Lung (tissue), 11 donors: ENCODE measurements at regions not wholly inside any gene's neighbourhood (a gene's known extent, or its start where the extent isn't known, plus 50 kb on each side); places are given as distances from the start of the nearest gene placed in this dataset.
A peak's percentile ranks its signal among the peaks of the same experiment; 100 is the strongest.

ENCODE experiments used
- ATAC-seq: fragments of 200-7000 bp; cut with Tn5 transposase; one replicate; pipeline ENCODE4 v1.9.1; 2020; ENCODE audit warnings: moderate number of reproducible peaks; ENCODE audit not compliant: insufficient read depth, low FRiP score
- DNase-seq, 3 donors: peaks; one replicate each; pipeline ENCODE4 v3.0.0-alpha.2; 2013 to 2017
- H3K27ac ChIP-seq, 2 donors: one replicate each; pipeline ENCODE4 v1.5.1; 2013; ENCODE audit warnings: mild to moderate bottlenecking in 2 of 2, moderate library complexity in 2 of 2, control low read depth in 1 of 2, inconsistent platforms in 1 of 2, low read depth in 1 of 2, low read length in 1 of 2
- H3K27me3 ChIP-seq, 3 donors: one replicate each; pipeline ENCODE4 v1.5.1; 2013; ENCODE audit warnings: low read length in 2 of 3; ENCODE audit not compliant: control insufficient read depth in 3 of 3, insufficient read depth in 3 of 3
- H3K36me3 ChIP-seq, 4 donors: one replicate each; pipeline ENCODE4 v1.5.1; 2013; ENCODE audit warnings: low read length in 4 of 4, mild to moderate bottlenecking in 1 of 4, moderate library complexity in 1 of 4; ENCODE audit not compliant: control insufficient read depth in 4 of 4, insufficient read depth in 4 of 4
- H3K4me1 ChIP-seq, 5 donors: one replicate each; pipeline ENCODE4 v1.5.1; 2013; ENCODE audit warnings: low read length in 5 of 5, mild to moderate bottlenecking in 2 of 5, moderate library complexity in 1 of 5; ENCODE audit not compliant: control insufficient read depth in 5 of 5, insufficient read depth in 5 of 5
- H3K4me3 ChIP-seq: one replicate; pipeline ENCODE4 v1.5.1; 2013; ENCODE audit warnings: mild to moderate bottlenecking, control low read depth, moderate library complexity
- H3K9ac ChIP-seq, 2 donors: one replicate each; pipeline ENCODE4 v1.5.1; 2013; ENCODE audit warnings: low read length in 2 of 2, control low read depth in 1 of 2; ENCODE audit not compliant: insufficient read depth in 1 of 2
- H3K9me3 ChIP-seq, 4 donors: one replicate each; pipeline ENCODE4 v1.5.1; 2013; ENCODE audit warnings: low read length in 3 of 4, mild to moderate bottlenecking in 1 of 4, moderate library complexity in 1 of 4; ENCODE audit not compliant: control insufficient read depth in 4 of 4, insufficient read depth in 3 of 4
- WGBS, 2 donors: extraction: QIAGEN DNeasy Blood & Tissue Kit; methylation state at CpG; one replicate each; pipeline ENCODE4 v1.1.7; 2013; 5-methylcytosine and 5-hydroxymethylcytosine counted together
- TF ChIP-seq, protein P1 (sequence below): IDR thresholded peaks from 2 replicates; pipeline ENCODE4 v1.5.1; 2012; ENCODE audit warnings: mild to moderate bottlenecking; ENCODE audit errors: control extremely low read depth, extremely low read depth
- donor health status: control.
- donor health status: control.
- donor health status: Bipolar disorder and iron deficiency.
- donor health status: healthy.
- donor health status: DM: yes; HTN: yes; CAD: no.

DNA sequence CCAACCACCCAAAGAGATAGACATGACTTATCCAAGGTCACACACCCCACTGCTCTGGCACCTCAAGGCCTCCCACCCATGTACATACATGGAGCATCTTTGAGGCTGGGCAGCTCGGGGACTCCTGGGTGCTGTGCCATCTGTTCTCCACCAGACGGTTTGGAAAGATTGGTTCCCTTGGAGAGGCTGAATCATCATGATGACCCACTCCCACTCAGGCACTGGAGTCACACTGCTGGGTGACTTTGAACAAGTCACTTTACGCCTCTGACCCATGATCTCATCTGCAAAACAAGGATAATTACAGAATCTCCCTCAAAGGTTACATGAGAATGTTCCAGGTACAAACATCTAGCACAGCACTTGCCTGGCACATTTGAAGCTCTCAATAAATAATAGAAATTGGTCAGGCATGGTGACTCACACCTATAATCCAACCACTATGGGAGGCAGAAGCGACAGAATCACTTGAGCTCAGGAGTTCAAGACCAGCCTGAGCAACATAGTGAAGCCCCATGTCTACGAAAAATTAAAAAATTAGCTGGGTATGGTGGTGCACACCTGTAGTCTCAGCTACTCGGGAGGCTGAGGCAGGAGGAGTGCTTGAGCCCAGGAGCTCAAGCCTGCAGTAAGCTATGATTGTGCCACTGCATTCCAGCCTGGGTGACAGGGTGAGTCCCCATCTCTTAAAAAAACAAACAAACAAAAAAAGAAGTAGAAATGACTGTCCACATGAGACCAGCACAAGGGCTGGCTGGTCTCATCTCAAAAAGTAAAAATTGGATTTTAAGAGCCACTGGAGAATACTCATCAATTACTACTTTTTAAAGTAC lies 74.9 kb downstream of the RRAGC start:
- TF ChIP-seq, protein P1, sequence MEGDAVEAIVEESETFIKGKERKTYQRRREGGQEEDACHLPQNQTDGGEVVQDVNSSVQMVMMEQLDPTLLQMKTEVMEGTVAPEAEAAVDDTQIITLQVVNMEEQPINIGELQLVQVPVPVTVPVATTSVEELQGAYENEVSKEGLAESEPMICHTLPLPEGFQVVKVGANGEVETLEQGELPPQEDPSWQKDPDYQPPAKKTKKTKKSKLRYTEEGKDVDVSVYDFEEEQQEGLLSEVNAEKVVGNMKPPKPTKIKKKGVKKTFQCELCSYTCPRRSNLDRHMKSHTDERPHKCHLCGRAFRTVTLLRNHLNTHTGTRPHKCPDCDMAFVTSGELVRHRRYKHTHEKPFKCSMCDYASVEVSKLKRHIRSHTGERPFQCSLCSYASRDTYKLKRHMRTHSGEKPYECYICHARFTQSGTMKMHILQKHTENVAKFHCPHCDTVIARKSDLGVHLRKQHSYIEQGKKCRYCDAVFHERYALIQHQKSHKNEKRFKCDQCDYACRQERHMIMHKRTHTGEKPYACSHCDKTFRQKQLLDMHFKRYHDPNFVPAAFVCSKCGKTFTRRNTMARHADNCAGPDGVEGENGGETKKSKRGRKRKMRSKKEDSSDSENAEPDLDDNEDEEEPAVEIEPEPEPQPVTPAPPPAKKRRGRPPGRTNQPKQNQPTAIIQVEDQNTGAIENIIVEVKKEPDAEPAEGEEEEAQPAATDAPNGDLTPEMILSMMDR = no peak
- no peak overlapping the region for H3K4me3 ChIP-seq
- DNase-seq (no peak), ATAC-seq (no peak)
- no peaks in the 10 kb centered on the region for H3K9me3 ChIP-seq
- H3K9ac ChIP-seq = no peak overlapping the region
- peaks cover 0 to 19% (median 10%) of the 10 kb centered on the region in 3 donors for H3K27me3 ChIP-seq
- H3K4me1 ChIP-seq = peaks cover 0 to 14% (median 5%) of the 10 kb centered on the region in 5 donors
- H3K27ac ChIP-seq = no peak overlapping the region
- WGBS, 2 donors = 91 to 94% methylated on average over 6 of the region's 6 CpGs
- H3K36me3 ChIP-seq = no peaks in the 10 kb centered on the region

DNA sequence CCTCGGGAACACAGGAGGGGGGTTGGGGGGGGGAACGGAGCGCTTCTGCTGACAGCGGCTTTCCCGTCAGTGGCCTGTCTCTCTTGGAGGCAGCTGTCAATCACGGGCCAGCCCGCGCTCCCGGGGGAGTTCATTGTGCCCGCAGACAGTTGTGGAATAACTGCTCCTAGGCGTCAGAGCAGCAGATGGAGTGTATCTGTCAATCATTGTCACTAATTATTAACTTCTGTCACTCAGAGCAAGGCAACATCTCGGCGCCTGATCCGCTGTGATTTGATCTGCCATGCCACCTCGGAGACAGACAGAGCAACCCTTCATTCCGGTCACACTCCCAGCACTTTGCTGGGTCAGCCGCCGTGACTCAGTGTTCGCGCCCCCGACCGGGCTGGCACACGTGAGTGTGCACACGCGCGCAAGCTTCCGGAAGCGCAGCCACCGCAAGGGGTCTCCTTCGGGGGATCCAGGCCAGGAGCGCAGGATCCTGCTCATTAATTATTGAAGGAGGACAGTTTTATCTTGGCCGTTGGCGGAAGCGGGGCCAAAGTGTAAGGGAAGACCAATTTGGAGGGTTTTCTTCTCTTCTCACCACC lies 75.8 kb downstream of the RRAGC start:
- H3K9ac ChIP-seq = no peak overlapping the region
- peak in 1 of 3 donors; percentile 38 for DNase-seq
- no peaks in the 10 kb centered on the region for H3K9me3 ChIP-seq
- H3K4me3 ChIP-seq = no peak overlapping the region
- ATAC-seq = no peak
- H3K4me1 ChIP-seq = peaks cover 0 to 14% (median 5%) of the 10 kb centered on the region in 5 donors
- TF ChIP-seq, protein P1 = no peak
- no peak overlapping the region for H3K27ac ChIP-seq
- H3K27me3 ChIP-seq = peaks cover 0 to 19% (median 10%) of the 10 kb centered on the region in 3 donors
- WGBS, 2 donors = 16 to 35% methylated on average over 34 of the region's 34 CpGs
- no peaks in the 10 kb centered on the region for H3K36me3 ChIP-seq

DNA sequence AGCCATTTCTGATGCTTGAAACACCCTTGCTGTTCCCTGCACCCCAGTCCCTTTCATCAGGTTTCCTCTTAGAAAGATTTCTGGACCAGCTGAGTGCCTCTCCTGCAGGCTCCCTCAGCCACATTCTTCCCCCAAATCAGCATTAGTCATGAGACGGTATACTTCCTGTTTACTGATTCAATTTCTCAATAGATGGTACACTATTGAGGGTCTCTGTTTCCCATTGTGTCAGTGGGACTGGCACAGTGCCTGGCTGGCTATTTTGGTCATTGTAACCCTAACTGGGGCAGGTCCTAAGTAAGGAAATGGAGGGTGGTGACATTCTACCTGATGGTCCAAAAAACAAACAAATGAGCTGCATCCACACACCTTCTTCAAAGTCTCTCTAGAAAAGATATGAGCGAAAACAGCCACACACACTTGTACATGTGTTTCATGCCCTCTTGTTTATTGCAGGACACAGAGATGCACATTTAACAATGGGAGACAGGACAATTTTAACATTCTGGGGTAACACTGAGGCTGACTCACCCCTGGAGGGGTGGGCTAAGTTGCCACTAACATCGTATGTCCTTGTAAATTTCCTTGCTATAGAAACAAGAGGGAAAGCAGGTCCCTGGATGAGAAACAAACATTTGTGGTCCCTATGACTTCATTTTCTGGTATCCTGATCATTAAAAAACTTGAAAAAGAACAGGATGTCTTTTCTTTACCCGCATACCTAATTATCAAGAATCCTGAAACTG lies 77.5 kb downstream of the RRAGC start:
- Histone ChIP-seq H3K27ac (no peak overlapping the region), H3K4me3 (no peak overlapping the region), H3K4me1 (peaks cover 0 to 14% (median 5%) of the 10 kb centered on the region in 5 donors), H3K27me3 (peaks cover 0 to 22% (median 10%) of the 10 kb centered on the region in 3 donors), H3K9me3 (no peaks in the 10 kb centered on the region), H3K9ac (no peak overlapping the region), H3K36me3 (no peaks in the 10 kb centered on the region)
- WGBS, 2 donors = 56 to 61% methylated on average over 4 of the region's 4 CpGs
- TF ChIP-seq, protein P1 = no peak
- no peak for ATAC-seq
- DNase-seq = no peak
